Superior temporal gyrus (tissue), 1 donor: ENCODE measurements at regions not wholly inside any gene's neighbourhood (a gene's known extent, or its start where the extent isn't known, plus 50 kb on each side); places are given as distances from the start of the nearest gene placed in this dataset.

ENCODE experiments used
- DNase-seq: peaks from one replicate; pipeline ENCODE4 v3.0.0-alpha.2; 2016; ENCODE audit errors: extremely low spot score

- no peak for DNase-seq
Measured at GRCh38 chr9:119005162-119005561, 364.1 kb downstream of the BRINP1 start.

GRCh38 chr9:119009249-119009648 is 360.0 kb downstream of the BRINP1 start:
- no peak for DNase-seq

DNA sequence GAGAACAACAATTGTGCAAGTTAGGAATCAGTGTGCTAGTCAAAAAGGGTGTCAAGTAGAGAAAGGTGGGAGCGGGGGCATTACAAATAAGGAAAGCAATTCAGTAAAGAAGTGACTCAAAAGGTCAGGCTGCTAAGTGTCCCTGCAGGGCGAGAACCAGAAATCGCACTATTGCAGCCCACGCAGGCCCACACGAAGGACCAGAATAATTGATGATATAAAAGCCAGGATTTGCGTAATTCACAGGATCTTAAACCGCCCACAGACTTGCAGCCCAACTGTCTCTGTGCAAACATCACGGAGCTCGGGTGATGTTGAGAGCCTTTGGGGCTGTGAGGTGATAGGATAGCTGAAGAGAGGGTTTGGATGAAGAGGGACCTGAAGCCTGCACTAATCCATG is 349.0 kb downstream of the BRINP1 start:
- no peak for DNase-seq

GRCh38 chr9:119020730-119021333 is 348.4 kb downstream of the BRINP1 start:
- no peak for DNase-seq

- DNase-seq = peak; percentile 68
Measured at GRCh38 chr9:119026120-119026519, 343.1 kb downstream of the BRINP1 start.

DNA sequence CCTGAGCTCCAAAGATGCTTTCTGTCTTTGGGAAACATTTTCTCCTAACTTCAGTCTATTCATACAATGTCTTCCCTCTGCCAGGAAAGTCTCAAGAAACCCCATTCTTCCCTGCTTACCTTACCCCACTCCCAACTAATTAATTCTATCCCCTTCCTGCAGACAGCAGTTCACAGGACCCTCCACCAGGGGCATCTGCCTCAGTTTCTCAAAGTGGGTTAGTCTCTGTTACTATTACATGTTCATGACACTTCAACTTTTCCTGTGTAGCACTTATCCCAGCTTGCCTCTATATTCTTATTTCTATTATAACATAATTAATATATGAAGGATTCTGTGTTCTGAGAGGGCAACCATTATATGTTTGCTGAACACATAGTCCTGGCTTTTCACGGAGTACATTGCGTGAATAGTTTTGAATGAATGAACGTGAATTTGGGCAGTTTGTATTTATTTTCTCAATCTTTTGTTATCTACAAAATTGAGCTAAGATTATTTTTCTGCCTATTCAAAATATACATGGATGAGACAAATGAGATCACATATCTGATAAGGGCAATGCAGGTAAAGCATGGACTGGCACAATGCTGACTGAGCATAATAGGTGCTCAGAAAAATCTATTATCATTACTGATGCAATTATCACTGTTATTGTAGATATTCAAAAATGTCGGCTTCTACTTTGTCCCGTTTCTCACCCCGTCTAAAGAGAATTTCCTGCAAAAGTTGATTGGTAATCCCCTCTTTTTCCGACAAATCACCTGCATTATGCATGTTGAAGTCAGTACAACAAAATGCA is 341.1 kb downstream of the BRINP1 start:
- DNase-seq = no peak

GRCh38 chr9:119029886-119030285 is 339.3 kb downstream of the BRINP1 start:
- no peak for DNase-seq

DNA sequence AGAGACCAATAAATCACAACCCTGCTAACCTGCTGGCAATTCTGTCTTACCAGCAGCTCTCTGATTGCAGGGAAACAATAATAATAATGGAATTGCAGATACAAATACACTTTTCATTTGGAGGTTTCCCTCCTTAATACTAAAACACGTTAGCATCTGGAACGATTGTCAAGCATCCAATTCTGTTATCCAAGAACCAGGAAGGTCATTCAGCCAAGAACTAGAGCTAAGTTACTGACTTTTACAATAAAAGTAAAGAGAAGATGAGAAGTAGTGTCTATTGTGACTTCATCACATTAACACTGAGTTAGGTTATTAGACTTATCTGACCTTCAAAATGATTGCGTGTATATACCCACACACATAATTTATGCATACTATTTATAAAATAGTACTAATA is 335.6 kb downstream of the BRINP1 start:
- DNase-seq = no peak

GRCh38 chr9:119036969-119037368 is 332.3 kb downstream of the BRINP1 start:
- DNase-seq = no peak

DNA sequence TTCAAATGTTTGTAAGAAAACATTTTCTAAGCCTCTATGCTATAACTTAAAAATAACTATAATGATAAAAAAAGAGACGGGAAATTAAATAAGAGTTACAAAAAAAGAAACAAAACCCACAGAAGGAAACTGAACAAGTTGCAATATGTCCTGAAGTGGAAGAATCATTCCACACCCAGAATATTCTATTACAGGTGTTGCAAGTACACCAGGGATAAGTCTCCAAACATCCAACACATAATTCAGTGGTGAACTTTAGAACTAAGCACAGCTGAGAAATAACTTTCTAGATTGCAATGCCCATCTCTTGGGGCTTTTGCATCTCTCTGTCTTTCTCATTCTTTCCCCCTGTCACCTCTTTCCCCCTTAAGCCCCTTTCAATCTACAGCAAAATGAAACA is 325.2 kb downstream of the BRINP1 start:
- no peak for DNase-seq

- DNase-seq = no peak
Measured at GRCh38 chr9:119044806-119045205, 324.4 kb downstream of the BRINP1 start.

GRCh38 chr9:119047513-119048307 is 321.5 kb downstream of the BRINP1 start:
- no peak for DNase-seq

DNA sequence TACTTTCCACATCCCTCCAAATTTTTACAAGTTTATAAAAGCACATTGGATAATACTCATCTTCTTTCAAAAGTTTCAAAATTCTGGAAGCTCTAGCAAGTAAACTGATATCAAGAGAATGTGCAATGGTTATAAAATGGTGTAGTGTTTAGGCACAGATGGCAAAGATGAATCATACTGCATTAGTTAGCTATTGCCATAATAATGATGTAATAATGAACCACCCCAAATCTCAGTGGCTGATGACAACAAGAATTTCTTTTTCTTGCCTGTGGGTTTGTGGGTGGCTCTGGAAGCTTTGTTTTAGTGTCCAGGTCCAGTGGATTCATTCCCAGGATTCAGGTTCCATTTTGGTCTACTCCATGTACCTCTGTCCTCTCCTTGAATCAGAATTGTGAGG is 319.0 kb downstream of the BRINP1 start:
- no peak for DNase-seq

DNA sequence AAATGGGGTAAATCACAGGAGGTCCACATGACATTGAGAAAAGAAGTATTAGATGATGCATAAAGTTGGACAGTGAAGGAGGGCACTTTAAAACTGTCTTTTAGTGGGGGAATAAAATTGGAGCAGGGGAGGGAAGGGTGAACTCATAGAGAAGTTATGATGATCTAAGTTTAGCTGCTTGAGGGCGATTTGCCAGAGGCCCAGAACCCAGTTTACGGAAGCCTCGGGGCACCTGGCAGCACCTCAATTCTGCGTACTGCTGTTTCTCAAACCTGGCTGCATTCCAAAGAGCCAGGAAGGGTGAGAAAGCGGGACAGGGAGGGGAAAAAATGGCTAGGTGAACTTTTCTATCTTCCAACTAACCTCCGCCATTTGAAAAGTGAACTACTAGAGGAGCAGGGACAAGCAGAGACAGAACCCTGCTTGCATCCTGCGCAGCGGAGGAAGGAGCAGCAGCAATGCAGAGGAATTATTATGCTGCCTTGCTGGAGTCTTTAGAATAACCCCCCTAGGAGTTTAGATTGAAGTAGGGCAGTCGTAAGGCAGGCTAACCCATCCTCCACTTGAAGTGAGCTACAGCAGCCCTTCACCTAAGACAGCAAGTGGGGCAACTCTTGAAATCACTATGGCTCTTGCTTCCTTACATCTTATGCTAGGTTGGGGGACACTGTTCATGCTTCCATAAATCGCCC is 316.8 kb downstream of the BRINP1 start:
- DNase-seq = no peak

DNA sequence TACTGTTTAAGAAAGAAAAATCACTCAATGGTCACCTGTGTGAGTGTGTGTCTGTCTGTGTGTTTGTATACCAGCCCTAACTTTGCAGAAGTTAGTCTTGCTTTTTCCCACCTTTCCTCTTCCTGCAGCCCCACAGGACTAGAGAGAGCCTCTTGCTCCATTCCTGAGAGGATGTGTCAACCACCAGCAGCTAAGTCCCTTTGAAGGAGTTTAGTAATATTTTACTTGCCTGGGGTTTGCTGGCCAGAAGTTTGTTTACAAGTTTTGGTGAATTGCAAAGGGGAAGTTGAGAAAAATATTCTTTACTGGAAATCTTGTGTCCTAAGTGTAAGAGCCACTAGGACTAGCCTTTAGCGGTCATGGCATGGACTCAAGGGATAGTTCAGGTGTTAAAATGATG is 316.2 kb downstream of the BRINP1 start:
- no peak for DNase-seq

- DNase-seq = no peak
Measured at GRCh38 chr9:119060629-119061385, 308.4 kb downstream of the BRINP1 start.

- DNase-seq = no peak
Measured at GRCh38 chr9:119071636-119072035, 297.6 kb downstream of the BRINP1 start.

DNA sequence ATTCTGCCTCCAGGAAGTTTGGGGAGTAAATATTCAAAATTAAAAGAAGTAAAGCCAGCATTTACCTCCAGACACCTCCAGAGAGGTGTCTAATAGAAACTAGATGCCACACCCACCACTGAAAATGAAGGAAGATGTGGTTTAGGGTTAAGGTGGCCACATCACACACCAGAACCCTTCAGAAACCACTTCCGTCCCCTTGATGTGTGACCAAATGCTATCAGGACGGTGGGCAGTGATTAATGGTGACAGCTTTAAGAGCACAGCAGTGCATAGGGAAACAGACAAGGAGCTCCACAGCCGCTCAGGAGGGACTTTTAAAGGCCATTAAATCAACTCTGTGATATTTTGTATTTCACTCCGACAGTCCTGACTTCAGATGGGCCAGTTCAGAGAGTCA is 295.2 kb downstream of the BRINP1 start:
- DNase-seq = no peak

DNA sequence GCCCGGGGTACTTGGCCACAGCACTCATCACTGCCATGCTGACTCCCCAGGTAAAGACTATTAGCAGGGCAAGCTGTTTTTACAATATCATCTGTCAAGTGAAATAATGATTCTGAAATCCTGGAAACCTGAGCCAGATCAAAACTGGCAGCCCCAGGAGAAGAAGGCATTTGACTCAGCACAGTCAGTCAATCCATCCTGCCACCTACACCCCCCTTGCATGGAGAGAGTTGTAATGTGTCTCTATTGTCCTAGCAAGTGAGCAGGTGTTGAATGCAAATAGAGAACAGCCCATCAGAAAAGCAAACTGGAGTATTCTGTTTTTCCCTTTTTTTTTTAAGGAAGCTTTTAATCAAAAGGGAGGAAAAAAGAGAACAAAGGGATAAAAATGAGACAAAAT is 291.2 kb downstream of the BRINP1 start:
- DNase-seq = no peak

GRCh38 chr9:119083673-119084072 is 285.6 kb downstream of the BRINP1 start:
- DNase-seq = no peak

DNA sequence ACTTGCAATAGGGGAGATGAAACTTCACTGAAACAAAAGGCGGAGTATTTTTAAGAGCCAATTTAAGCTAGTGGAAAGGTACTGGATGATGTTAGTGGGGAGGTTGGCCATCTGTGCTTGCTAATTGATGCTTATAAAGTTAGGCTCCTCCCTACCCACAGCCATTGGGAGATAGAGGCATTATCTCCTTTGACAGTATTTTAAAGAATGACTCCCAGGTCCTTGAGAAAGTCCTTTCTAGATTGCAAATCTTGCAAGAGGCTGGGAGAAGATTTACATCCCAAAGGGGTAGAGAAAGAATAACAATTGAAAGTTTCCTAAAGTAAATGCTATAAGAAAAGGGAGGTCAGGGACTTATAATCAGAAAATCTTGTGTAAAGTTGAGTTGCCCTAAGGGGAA is 282.6 kb downstream of the BRINP1 start:
- DNase-seq = no peak
